Right lobe of liver (tissue), 6 donors: ENCODE measurements at regions not wholly inside any gene's neighbourhood (a gene's known extent, or its start where the extent isn't known, plus 50 kb on each side); places are given as distances from the start of the nearest gene placed in this dataset.

Source experiments
- ATAC-seq, 4 donors: fragments of 200-7000 bp; cut with Tn5 transposase; one replicate each; pipeline ENCODE4 v1.9.1; 2020; ENCODE audit warnings: mild to moderate bottlenecking in 4 of 4, moderate library complexity in 4 of 4
- DNase-seq, 3 donors: peaks; one replicate each; pipeline ENCODE4 v3.0.0-alpha.2; 2020
- H3K27ac ChIP-seq, 3 donors: fragments of 200-600 bp; one replicate each; pipeline ENCODE4 v1.8.0; 2022
- H3K27me3 ChIP-seq, 2 donors: fragments of 200-600 bp; one replicate each; pipeline ENCODE4 v1.8.0; 2022
- H3K36me3 ChIP-seq, 4 donors: fragments of 200-600 bp; sonication (generic) in 1 of 4; one replicate each; pipeline versions ENCODE4 v1.5.1 to v1.8.0; 2017 to 2022; ENCODE audit warnings: control low read depth in 1 of 4
- H3K4me1 ChIP-seq, 4 donors: fragments of 200-600 bp; sonication (generic) in 1 of 4; one replicate each; pipeline versions ENCODE4 v1.5.1 to v1.8.0; 2017 to 2022; ENCODE audit warnings: control low read depth in 1 of 4
- H3K4me3 ChIP-seq, 3 donors: fragments of 200-600 bp; one replicate each; pipeline ENCODE4 v1.8.0; 2022
- H3K9me3 ChIP-seq, 4 donors: fragments of 200-600 bp; sonication (generic) in 1 of 4; one replicate each; pipeline versions ENCODE4 v1.5.1 to v1.8.0; 2017 to 2022; ENCODE audit warnings: control low read depth in 1 of 4
- CTCF ChIP-seq, 4 donors: fragments of 200-600 bp in 3 of 4; fragments of 450-650 bp in 1 of 4; IDR thresholded peaks; one replicate each; pipeline versions ENCODE4 v1.5.1 to v1.8.0; 2016 to 2022; ENCODE audit warnings: antibody characterized with exemption in 4 of 4, mild to moderate bottlenecking in 2 of 4
- POLR2A ChIP-seq: fragments of 450-650 bp; IDR thresholded peaks from one replicate; pipeline ENCODE4 v1.6.1; 2017; ENCODE audit warnings: antibody characterized with exemption, mild to moderate bottlenecking
- WGBS: methylation state at CpG from one replicate; pipeline ENCODE4 v1.1.6; 2018; ENCODE audit warnings: low coverage, low lambda C conversion rate; ENCODE audit not compliant: insufficient coverage; ENCODE audit errors: missing lambda C conversion rate; 5-methylcytosine and 5-hydroxymethylcytosine counted together
- intact Hi-C, 2 donors: fragments of 100-400 bp; cut with DNase I; formaldehyde crosslinking; loops; one replicate each; pipeline versions ENCODE4 v1.11.2 to v1.14.1; 2022
- donor health status: DM: no; HTN: yes; CAD: no.
- donor health status: DM: no; HTN: no; CAD: no.
- donor health status: DM: no; HTN: no; CAD: no.
- donor health status: DM: no; HTN: yes; CAD: no.
- donor health status: DM: no; HTN: yes; CAD: no.

- no peaks in the 10 kb centered on the region for H3K36me3 ChIP-seq
- H3K4me3 ChIP-seq: no peak overlapping the region
- intact Hi-C loops: no loop called here
These were observed 711.8 kb upstream of the GRM3 start for GRCh38 chr7:85931919-85932318.

DNA sequence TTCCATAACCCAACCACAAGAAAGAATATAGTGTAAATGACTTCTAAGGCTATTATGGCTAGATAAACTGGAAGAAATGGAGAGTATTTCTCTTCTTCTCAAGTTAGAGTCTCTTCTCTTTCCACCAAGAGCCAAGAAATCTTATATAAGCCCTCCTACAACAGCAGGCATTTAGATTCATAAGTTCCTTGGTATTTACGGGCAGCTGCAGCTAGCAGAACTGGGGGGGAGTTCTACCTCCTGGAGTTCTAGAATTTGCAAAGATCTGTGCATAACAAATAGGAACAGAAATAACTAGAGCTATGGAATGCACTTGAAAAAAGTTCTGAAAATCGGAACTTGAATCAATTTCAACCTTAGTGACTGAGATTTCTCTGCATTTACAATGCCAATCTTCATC lies 715.2 kb upstream of the GRM3 start:
- WGBS: 27% methylated on average over 2 of the region's 2 CpGs
- ATAC-seq (no peak), DNase-seq (no peak)
- intact Hi-C loops: no loop called here
- TF ChIP-seq CTCF (IDR thresholded peaks at IDR 0.05): no peak
- TF ChIP-seq POLR2A: no peak
- Histone ChIP-seq H3K27me3 (no peaks in the 10 kb centered on the region), H3K4me1 (no peaks in the 10 kb centered on the region), H3K27ac (no peak overlapping the region), H3K36me3 (no peaks in the 10 kb centered on the region), H3K9me3 (no peaks in the 10 kb centered on the region), H3K4me3 (no peak overlapping the region)

More at GRCh38 chr7:85931919-85932318, 711.8 kb upstream of the GRM3 start:
- WGBS: 21% methylated on average over 1 of the region's 1 CpG
- H3K4me1 ChIP-seq: no peaks in the 10 kb centered on the region
- no peak for DNase-seq
- no peaks in the 10 kb centered on the region for H3K9me3 ChIP-seq
- H3K27me3 ChIP-seq: no peaks in the 10 kb centered on the region
- TF ChIP-seq POLR2A (no peak), CTCF (IDR thresholded peaks at IDR 0.05) (no peak)
- no peak for ATAC-seq
- H3K27ac ChIP-seq: no peak overlapping the region

GRCh38 chr7:85927226-85927625 lies 716.5 kb upstream of the GRM3 start:
- no peak for DNase-seq
- no peaks in the 10 kb centered on the region for H3K9me3 ChIP-seq
- TF ChIP-seq POLR2A: no peak
- TF ChIP-seq CTCF (IDR thresholded peaks at IDR 0.05): no peak
- no peaks in the 10 kb centered on the region for H3K27me3 ChIP-seq
- intact Hi-C loops: no loop called here
- H3K4me1 ChIP-seq: no peaks in the 10 kb centered on the region
- H3K36me3 ChIP-seq: no peaks in the 10 kb centered on the region
- WGBS: 32% methylated on average over 3 of the region's 3 CpGs
- ATAC-seq: no peak
- no peak overlapping the region for H3K4me3 ChIP-seq
- H3K27ac ChIP-seq: no peak overlapping the region

GRCh38 chr7:85924062-85924461 lies 719.6 kb upstream of the GRM3 start:
- H3K27ac ChIP-seq: no peak overlapping the region
- intact Hi-C loops: no loop called here
- H3K36me3 ChIP-seq: no peaks in the 10 kb centered on the region
- no peaks in the 10 kb centered on the region for H3K4me1 ChIP-seq
- WGBS: 43% methylated on average over 2 of the region's 2 CpGs
- H3K4me3 ChIP-seq: no peak overlapping the region
- TF ChIP-seq CTCF (IDR thresholded peaks at IDR 0.05) (no peak), POLR2A (no peak)
- H3K27me3 ChIP-seq: no peaks in the 10 kb centered on the region
- H3K9me3 ChIP-seq: no peaks in the 10 kb centered on the region
- DNase-seq: no peak
- no peak for ATAC-seq

DNA sequence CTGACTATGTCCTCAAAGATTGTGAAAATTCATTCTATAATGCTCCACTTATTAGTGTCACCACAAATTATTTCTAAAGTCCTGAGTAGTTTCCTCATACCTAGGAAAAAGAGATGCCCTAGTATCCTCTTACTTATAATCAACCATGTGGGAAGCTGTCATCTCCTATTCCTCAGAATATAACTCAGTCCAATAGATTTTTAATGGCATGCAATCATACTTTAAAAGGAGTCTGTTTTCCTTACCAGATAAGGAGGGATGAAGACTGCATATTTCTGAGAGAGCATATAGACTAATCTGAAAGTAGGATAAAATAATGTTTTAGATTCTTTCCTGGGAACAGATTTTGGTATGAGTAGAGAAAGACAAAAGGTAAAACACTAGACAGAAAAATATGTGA lies 727.7 kb upstream of the GRM3 start:
- intact Hi-C loops: no loop called here
- Histone ChIP-seq H3K27me3 (no peaks in the 10 kb centered on the region), H3K9me3 (no peaks in the 10 kb centered on the region), H3K27ac (no peak overlapping the region), H3K4me1 (no peaks in the 10 kb centered on the region), H3K36me3 (no peaks in the 10 kb centered on the region), H3K4me3 (no peak overlapping the region)
- ATAC-seq (no peak), DNase-seq (no peak)
- no peak for TF ChIP-seq CTCF (IDR thresholded peaks at IDR 0.05)
- TF ChIP-seq POLR2A: no peak
